ENCODE measurements at regions not wholly inside any gene's neighbourhood (a gene's known extent, or its start where the extent isn't known, plus 50 kb on each side); places are given as distances from the start of the nearest gene placed in this dataset.

- no peaks in the 10 kb centered on the region for H3K9me3 ChIP-seq (ENCODE audit: insufficient read depth in 2 of 2, low read depth in 1 of 2, low read length in 1 of 2)
- H2BK5ac ChIP-seq (ENCODE audit: low read depth, low read length): no peak overlapping the region
- H2BK12ac ChIP-seq (ENCODE audit: low read depth, low read length): no peak overlapping the region
- no peak overlapping the region for H3K14ac ChIP-seq (ENCODE audit: insufficient read length)
- H4K8ac ChIP-seq (ENCODE audit: extremely low read depth, insufficient read depth, low read length): no peak overlapping the region
- H4K5ac ChIP-seq (ENCODE audit: insufficient read length, low read depth, low read length): no peak overlapping the region
- H2BK20ac ChIP-seq (ENCODE audit: low read length): no peak overlapping the region
- WGBS, 2 experiments (ENCODE audit: extremely low coverage in 1 of 2, insufficient coverage in 1 of 2, insufficient read length in 1 of 2, insufficient replicate concordance in 2 of 2, low coverage in 1 of 2, low lambda C conversion rate in 2 of 2, missing lambda C conversion rate in 1 of 2): 100% methylated on average over 2 of the region's 2 CpGs; no CpG with 5 or more reads in 1 of the 2 experiments
- H2BK120ac ChIP-seq (replicated peaks; ENCODE audit: low read depth, low read length): no peak overlapping the region
- no peak for FAIRE-seq
- H3K4me1 ChIP-seq (replicated peaks in 1 of 4; ENCODE audit: control insufficient read depth in 3 of 4, insufficient read depth in 4 of 4, low read length in 3 of 4): no peaks in the 10 kb centered on the region
- H3K36me3 ChIP-seq (ENCODE audit: control insufficient read depth in 2 of 4, insufficient read depth in 4 of 4, low read length in 3 of 4): no peaks in the 10 kb centered on the region
- H3K23ac ChIP-seq (ENCODE audit: insufficient read length): no peak overlapping the region
- no peak overlapping the region for H3K56ac ChIP-seq (replicated peaks; ENCODE audit: insufficient read length, low read depth, low read length)
- ChIA-PET POLR2A (ENCODE audit: partially characterized antibody) (no interaction called here), CTCF (ENCODE audit: partially characterized antibody) (no interaction called here)
- no peak overlapping the region for H3K4ac ChIP-seq (replicated peaks; ENCODE audit: insufficient read length, low read depth, low read length)
- no peaks in the 10 kb centered on the region for H3K23me2 ChIP-seq (ENCODE audit: low read depth, low read length)
- no peak for TF ChIP-seq CHD2 (IDR thresholded peaks at IDR 0.05; ENCODE audit: low read length)
- no peak for TF ChIP-seq ZNF274 (IDR thresholded peaks at IDR 0.05; ENCODE audit: borderline replicate concordance, extremely low read depth, low read length)
- no peak for TF ChIP-seq JUN (IDR thresholded peaks at IDR 0.05; ENCODE audit: low read depth, low read length)
- no peak for TF ChIP-seq SAP30 (IDR thresholded peaks at IDR 0.05; ENCODE audit: insufficient read depth, insufficient replicate concordance, low read length)
- no peak for TF ChIP-seq KDM4A (IDR thresholded peaks at IDR 0.05; ENCODE audit: low read depth, low read length, severe bottlenecking)
- TF ChIP-seq SP1 (IDR thresholded peaks at IDR 0.05; ENCODE audit: low read depth, low read length): no peak
- no peak for TF ChIP-seq CTBP2 (IDR thresholded peaks at IDR 0.05; ENCODE audit: borderline replicate concordance, insufficient read depth, insufficient read length, low read length)
- no peak for TF ChIP-seq CREB1 (IDR thresholded peaks at IDR 0.05)
- no peaks in the 10 kb centered on the region for H3K79me1 ChIP-seq (ENCODE audit: low read depth, low read length)
- H4K20me1 ChIP-seq (replicated peaks in 1 of 2; ENCODE audit: control insufficient read depth in 1 of 2, insufficient read depth in 2 of 2, low read length in 2 of 2): no peaks in the 10 kb centered on the region
- H3K27ac ChIP-seq (ENCODE audit: low read depth, low read length): no peak overlapping the region
- H2BK15ac ChIP-seq (ENCODE audit: low read length): no peak overlapping the region
- H3K79me2 ChIP-seq (ENCODE audit: control insufficient read depth in 1 of 2, insufficient read depth in 2 of 2, low read length in 2 of 2): no peaks in the 10 kb centered on the region
- no peak overlapping the region for H4K91ac ChIP-seq (replicated peaks; ENCODE audit: insufficient read length, low read length)
- H3K27me3 ChIP-seq (replicated peaks in 1 of 4; ENCODE audit: control insufficient read depth in 3 of 4, extremely low read depth in 1 of 4, insufficient read depth in 3 of 4, low read length in 3 of 4): no peaks in the 10 kb centered on the region
- no peak overlapping the region for H2AK5ac ChIP-seq (ENCODE audit: low read depth, low read length)
- no peak overlapping the region for H2AFZ ChIP-seq (ENCODE audit: low read length)
- no peak overlapping the region for H3K4me3 ChIP-seq (ENCODE audit: extremely low read depth in 1 of 4, insufficient read depth in 2 of 4, low read depth in 3 of 4, low read length in 4 of 4)
- no peak overlapping the region for H3K18ac ChIP-seq (ENCODE audit: extremely low read depth, low read length)
- no peak overlapping the region for H3K4me2 ChIP-seq (ENCODE audit: insufficient read depth in 1 of 2, low read depth in 2 of 2, low read length in 2 of 2)
- DNase-seq (ENCODE audit: low read depth in 1 of 2, low spot score in 2 of 2): no peak
- H3K9ac ChIP-seq (replicated peaks in 1 of 4; ENCODE audit: extremely low read depth in 1 of 4, low read depth in 3 of 4, low read length in 3 of 4): no peak overlapping the region
Measured at GRCh38 chr9:30932226-30932625, 1452.2 kb upstream of the ACO1 start.
